Astrocyte of the cerebellum (primary cell): ENCODE measurements at regions not wholly inside any gene's neighbourhood (a gene's known extent, or its start where the extent isn't known, plus 50 kb on each side); places are given as distances from the start of the nearest gene placed in this dataset.

Experiments
- DNase-seq: peaks from one replicate; pipeline ENCODE4 v3.0.0-alpha.2; 2011; ENCODE audit warnings: low read depth
- H3K4me3 ChIP-seq: 2 replicates; pipeline ENCODE4 v1.5.1; 2011; ENCODE audit warnings: mild to moderate bottlenecking, low read depth, low read length, moderate library complexity
- in situ Hi-C: cut with HindIII; loops from 2 replicates; pipeline ENCODE4 v1.10.0; 2017; ENCODE audit warnings: low sequenced_read_pairs
- TF ChIP-seq, protein P1 (sequence below): IDR thresholded peaks from 2 replicates; pipeline ENCODE4 v1.5.1; 2012; ENCODE audit warnings: low read length, low read depth, moderate library complexity, mild to moderate bottlenecking; ENCODE audit errors: missing control alignments

DNA sequence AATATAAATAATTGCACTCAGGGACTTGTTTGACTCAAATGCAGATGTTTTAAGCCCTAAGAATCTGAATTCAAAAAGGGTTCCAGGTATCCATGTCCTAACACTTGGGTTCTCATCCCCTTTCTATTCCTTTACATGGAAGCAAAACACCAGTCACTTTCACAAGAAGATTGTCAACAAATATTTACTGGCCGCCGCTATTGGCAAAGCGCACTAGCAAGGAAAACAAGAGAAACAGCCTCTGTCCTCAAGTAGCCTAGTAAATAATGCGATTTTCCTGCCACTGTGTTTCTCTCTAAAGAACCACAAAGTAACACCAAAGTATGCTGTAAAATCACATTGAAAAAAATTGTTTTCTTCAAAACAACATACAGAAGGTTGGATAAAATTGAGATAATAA lies 66.7 kb upstream of the EZH2 start:
- in situ Hi-C loops = loop anchor here (25.0 kb wide), 1 partner anchor 364 kb away; the partner anchor contains the start of gene C7orf33
- no peak for DNase-seq
- TF ChIP-seq, protein P1, sequence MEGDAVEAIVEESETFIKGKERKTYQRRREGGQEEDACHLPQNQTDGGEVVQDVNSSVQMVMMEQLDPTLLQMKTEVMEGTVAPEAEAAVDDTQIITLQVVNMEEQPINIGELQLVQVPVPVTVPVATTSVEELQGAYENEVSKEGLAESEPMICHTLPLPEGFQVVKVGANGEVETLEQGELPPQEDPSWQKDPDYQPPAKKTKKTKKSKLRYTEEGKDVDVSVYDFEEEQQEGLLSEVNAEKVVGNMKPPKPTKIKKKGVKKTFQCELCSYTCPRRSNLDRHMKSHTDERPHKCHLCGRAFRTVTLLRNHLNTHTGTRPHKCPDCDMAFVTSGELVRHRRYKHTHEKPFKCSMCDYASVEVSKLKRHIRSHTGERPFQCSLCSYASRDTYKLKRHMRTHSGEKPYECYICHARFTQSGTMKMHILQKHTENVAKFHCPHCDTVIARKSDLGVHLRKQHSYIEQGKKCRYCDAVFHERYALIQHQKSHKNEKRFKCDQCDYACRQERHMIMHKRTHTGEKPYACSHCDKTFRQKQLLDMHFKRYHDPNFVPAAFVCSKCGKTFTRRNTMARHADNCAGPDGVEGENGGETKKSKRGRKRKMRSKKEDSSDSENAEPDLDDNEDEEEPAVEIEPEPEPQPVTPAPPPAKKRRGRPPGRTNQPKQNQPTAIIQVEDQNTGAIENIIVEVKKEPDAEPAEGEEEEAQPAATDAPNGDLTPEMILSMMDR = no peak

DNA sequence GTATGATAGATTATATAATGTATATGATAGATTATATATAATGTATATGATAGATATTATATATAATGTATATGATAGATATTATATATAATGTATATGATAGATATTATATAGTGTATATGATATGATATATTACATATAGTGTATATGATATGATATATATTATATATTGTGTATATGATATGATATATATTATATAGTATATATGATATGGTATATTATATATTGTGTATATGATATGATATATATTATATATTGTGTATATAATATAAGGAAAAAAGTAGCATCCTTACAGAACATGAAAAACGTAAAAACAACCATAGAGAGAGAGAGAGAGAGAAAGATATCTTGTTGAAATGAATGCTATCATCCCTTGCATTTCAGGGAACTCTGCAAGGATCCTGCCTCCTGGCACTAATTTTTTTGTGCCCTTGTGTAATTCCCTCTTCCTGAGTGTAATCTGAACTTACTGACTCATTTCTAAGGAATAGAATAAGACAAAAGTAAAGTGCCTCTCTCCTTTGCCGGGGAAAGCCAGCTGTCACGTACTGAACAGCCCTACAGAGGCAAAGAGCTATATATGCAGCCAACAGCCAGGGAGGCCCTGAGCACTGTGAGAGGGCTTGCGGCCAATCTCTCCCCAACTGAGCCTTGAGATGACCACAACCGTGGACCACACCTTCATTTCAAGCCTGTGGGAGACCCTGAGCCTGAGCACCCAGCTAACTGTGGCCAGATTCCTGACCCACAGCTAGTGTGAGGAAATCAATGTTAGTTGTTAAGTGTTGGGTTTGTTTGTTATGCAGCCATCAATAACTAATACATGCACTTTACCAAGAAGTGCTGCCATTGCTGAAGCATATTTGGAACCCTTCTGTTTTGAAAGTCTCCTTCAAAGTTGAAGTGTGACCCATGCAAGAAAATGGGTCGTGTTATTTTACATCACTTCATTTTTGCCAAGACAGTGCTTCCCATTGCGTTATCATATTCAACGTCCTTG lies 61.1 kb upstream of the EZH2 start:
- TF ChIP-seq, protein P1 = no peak
- no peak for DNase-seq
- no peak overlapping the region for H3K4me3 ChIP-seq
- in situ Hi-C loops = loop anchor here (5.0 kb wide), 1 partner anchor 37 kb away; no protein-coding TSS in a partner anchor

More for the DNA sequence above, 66.7 kb upstream of the EZH2 start:
- no peak overlapping the region for H3K4me3 ChIP-seq

DNA sequence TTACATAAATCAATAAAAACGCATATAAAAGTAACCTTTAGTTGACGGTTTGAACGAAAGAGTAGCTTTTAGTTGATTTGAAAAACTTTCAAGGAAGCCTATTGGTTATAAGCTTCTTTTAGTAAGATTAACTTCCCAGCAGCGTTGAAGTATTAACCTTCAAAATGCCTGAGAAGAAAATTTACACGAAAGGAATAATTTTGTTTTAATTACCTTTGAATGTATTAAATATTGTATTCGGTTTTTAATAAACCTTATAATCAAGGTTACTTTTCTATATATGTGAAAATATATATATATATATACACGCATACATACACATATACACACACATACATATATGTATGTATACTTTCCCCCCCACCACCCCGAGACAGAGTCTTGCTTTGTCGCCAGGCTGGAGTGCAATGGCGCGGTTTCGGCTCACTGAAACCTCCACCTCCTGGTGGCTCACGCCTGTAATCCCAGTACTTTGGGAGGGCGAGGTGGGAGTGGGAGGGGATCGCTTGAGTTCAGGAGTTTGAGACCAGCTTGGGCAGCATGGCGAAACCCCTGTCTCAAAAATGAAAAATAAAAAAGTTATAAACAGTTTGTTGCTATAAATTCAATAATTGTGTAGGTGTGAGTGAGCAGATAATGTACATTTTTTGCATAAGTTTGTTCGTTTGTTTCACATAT lies 57.6 kb upstream of the EZH2 start:
- peak overlapping the region; percentile 72 for H3K4me3 ChIP-seq
- TF ChIP-seq, protein P1 = peak; percentile 56
- in situ Hi-C loops = loop anchor here (5.0 kb wide), 1 partner anchor 41 kb away; no protein-coding TSS in a partner anchor
- no peak for DNase-seq

DNA sequence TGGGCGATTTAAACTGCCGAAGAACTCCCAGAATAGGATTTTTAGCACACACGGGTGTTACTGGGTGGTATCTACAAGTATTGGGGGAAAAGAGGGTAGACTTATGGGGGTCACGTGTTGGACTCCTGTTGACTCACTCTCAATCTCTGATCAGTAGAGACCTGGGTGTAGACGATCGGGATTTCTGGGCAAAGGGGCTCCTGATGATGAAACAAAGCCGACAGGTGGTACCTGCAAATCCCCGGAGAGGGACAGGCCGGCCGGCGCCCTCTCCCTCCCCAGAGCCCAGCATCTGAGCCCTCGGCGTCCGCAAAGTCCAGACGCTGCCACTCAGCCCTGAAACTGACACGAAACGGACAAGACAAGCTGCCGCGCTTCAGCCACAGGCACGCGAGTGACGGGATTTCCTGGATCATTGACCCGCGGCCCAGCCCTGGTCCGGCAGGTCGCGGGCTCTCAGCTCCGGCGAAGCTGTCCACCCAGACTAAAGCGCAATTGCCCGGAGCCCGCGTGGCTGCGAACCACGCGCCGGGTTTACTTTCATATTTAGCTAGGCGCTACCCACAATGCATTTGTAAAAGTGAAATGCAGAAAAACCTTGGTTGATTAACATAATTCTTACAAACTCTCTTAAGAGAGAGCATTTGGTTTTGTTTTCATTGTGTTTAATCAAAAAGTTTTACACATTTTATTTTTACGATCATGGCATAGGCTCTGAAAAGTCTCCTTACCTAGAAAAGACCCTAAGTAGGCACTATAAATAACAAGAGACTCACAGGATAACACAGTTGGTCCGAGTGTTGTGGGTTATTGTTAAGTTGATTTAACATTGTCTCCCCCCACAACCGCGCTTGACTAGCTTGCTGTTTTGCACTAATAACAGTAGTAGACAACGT lies 56.9 kb upstream of the EZH2 start:
- H3K4me3 ChIP-seq = peak overlapping the region; percentile 72
- DNase-seq = peak; percentile 60
- TF ChIP-seq, protein P1 = no peak
- in situ Hi-C loops = loop anchor here (5.0 kb wide), 1 partner anchor 41 kb away; no protein-coding TSS in a partner anchor

DNA sequence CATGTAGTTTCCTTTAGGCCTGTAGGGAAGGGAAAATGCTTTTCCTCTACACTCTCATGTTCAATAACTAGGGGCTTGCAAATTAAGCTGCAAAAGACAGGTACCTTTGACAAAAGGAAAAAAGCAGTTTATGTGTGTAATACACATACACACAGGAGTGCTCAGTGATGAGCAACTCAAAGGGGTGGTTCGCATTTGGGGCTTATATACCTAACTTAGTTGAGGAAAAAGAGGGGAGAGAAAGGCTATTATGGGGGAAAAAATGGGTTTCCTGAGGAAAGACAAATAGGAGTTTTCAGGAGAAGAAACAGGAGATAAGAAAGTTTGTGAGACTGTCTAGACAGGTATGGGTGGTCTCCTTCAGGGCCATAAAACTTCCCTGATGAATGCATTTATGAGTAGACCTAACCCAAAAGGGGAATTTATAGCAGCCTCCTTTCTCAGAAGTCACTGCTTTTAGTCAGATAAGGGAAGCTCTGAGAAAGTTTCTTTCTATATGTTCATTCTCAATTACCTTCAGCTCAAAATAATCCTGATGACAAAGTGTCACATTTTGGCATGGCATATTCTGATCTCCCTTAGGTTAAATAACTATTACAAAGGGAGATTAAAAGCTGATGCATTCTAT lies 55.2 kb upstream of the EZH2 start:
- H3K4me3 ChIP-seq = no peak overlapping the region
- TF ChIP-seq, protein P1 = no peak
- DNase-seq = no peak
- in situ Hi-C loops = no loop called here
